ENCODE measurements at regions not wholly inside any gene's neighbourhood (a gene's known extent, or its start where the extent isn't known, plus 50 kb on each side); places are given as distances from the start of the nearest gene placed in this dataset.

DNA sequence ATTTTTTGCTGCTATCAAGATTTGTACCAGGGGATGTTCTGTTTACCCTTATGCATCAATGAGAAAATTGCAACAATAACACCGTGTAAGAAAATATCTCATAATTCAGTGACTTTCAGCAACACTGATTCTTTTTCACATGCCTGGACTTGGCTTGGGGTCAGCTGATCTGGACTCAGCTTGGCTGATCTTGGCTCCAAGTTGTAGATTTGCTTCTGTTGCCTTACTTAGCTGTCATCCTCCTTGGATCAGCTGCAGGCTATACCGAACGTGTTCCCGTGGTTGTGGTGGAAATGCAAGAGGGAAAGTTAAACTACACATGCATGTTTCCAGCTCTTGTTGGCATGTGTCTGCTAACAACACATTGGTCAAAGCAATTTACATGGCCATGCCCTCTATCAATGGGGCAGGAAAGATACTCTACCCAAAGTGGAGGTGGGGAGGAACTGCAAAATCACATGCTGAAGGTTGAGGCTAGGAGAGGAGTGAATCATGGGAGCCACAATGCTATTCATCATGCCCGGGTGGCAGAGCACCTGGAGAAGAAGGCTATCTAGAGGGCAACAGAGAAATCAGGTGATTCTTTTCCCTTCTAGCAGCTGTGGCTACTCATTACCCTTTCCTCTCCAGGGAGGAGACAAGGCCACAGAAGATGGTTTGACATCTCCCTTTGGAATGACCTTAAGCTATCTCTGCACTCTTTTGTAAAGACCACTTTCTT is 1276.3 kb upstream of the AUTS2 start:
- no peak overlapping the region for H3K4me3 ChIP-seq
- in situ Hi-C loops (cut with MboI), result no loop called here
- no peak overlapping the region for H3K9ac ChIP-seq
- no peaks in the 10 kb centered on the region for H3K9me3 ChIP-seq (ENCODE audit: low read depth)
- no peaks in the 10 kb centered on the region for H3K9me2 ChIP-seq (ENCODE audit: insufficient read depth)
- no peak for DNase-seq
- no peak overlapping the region for H3K4me2 ChIP-seq (ENCODE audit: unreplicated experiment)
- no peak overlapping the region for H2AFZ ChIP-seq
- H3K79me2 ChIP-seq (ENCODE audit: insufficient read depth), result no peaks in the 10 kb centered on the region
- 1 to 3% methylated on average over 5 of the region's 5 CpGs for WGBS, 2 experiments (ENCODE audit: low coverage in 1 of 2, low lambda C conversion rate in 2 of 2, missing lambda C conversion rate in 2 of 2)
- no peaks in the 10 kb centered on the region for H3K27me3 ChIP-seq (replicated peaks; ENCODE audit: insufficient read depth)
- TF ChIP-seq EZH2 (IDR thresholded peaks at IDR 0.05; ENCODE audit: insufficient read depth, poor library complexity, severe bottlenecking) (no peak), EZH2phosphoT487 (IDR thresholded peaks at IDR 0.05; ENCODE audit: insufficient read depth, low read depth) (no peak)
- no peaks in the 10 kb centered on the region for H3K4me1 ChIP-seq (ENCODE audit: insufficient read depth)
- no peaks in the 10 kb centered on the region for H3K36me3 ChIP-seq (ENCODE audit: low read depth)
- no peaks in the 10 kb centered on the region for H4K20me1 ChIP-seq (ENCODE audit: insufficient read depth)
- no peaks in the 10 kb centered on the region for H3F3A ChIP-seq (ENCODE audit: insufficient read depth)
- H3K27ac ChIP-seq, result no peak overlapping the region

DNA sequence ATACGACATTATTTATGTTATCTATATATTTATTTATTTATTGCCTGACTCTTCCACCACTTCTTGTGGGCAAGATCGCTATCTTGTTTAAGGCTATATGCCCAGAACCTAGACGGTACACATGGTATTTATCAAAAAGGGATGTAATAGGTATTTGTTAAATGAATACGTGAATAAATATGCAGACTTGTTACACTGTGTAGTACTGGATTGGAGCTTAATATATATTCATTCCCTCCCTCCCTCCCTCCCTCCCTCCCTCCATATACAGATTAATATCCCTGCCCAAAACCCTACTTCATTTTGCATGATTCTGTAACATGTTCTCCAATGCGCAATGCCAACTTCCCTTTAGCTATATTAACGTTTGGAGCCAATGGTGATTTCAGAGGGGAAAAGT is 1273.7 kb upstream of the AUTS2 start:
- no peak overlapping the region for H2AFZ ChIP-seq
- no peaks in the 10 kb centered on the region for H3F3A ChIP-seq (ENCODE audit: insufficient read depth)
- no peaks in the 10 kb centered on the region for H3K27me3 ChIP-seq (replicated peaks; ENCODE audit: insufficient read depth)
- no peaks in the 10 kb centered on the region for H3K36me3 ChIP-seq (ENCODE audit: low read depth)
- H3K27ac ChIP-seq, result no peak overlapping the region
- H3K4me3 ChIP-seq, result no peak overlapping the region
- no peak overlapping the region for H3K9ac ChIP-seq
- no peaks in the 10 kb centered on the region for H4K20me1 ChIP-seq (ENCODE audit: insufficient read depth)
- H3K9me2 ChIP-seq (ENCODE audit: insufficient read depth), result no peaks in the 10 kb centered on the region
- no peak for TF ChIP-seq EZH2 (IDR thresholded peaks at IDR 0.05; ENCODE audit: insufficient read depth, poor library complexity, severe bottlenecking)
- TF ChIP-seq EZH2phosphoT487 (IDR thresholded peaks at IDR 0.05; ENCODE audit: insufficient read depth, low read depth), result no peak
- no peaks in the 10 kb centered on the region for H3K9me3 ChIP-seq (ENCODE audit: low read depth)
- no peaks in the 10 kb centered on the region for H3K79me2 ChIP-seq (ENCODE audit: insufficient read depth)
- no peak overlapping the region for H3K4me2 ChIP-seq (ENCODE audit: unreplicated experiment)
- in situ Hi-C loops (cut with MboI), result no loop called here
- no peak for DNase-seq
- WGBS, 2 experiments (ENCODE audit: low coverage in 1 of 2, low lambda C conversion rate in 2 of 2, missing lambda C conversion rate in 2 of 2), result 39 to 41% methylated on average over 6 of the region's 6 CpGs
- H3K4me1 ChIP-seq (ENCODE audit: insufficient read depth), result no peaks in the 10 kb centered on the region

DNA sequence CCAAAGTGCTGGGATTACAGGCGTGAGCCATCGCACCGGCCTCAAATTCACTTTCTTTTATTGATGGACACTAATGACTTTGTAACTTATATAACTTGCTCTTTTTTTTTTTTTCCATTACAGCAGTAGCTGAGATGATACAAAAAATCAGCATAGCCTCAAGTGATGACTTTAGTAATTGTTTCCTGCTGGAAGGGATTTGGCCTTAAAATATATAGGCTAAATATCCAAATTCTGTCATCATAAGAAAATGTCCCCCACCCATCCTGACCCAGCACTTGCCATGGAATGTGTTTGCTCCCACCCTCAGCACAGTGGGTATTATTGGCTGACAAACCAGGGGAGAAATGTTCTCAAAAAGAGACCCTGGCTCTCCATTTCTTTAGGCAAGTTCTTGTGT is 1264.1 kb upstream of the AUTS2 start:
- H3K36me3 ChIP-seq (ENCODE audit: low read depth), result no peaks in the 10 kb centered on the region
- H4K20me1 ChIP-seq (ENCODE audit: insufficient read depth), result no peaks in the 10 kb centered on the region
- 43 to 74% methylated on average over 3 of the region's 3 CpGs for WGBS, 2 experiments (ENCODE audit: low coverage in 1 of 2, low lambda C conversion rate in 2 of 2, missing lambda C conversion rate in 2 of 2)
- no peak for TF ChIP-seq EZH2 (IDR thresholded peaks at IDR 0.05; ENCODE audit: insufficient read depth, poor library complexity, severe bottlenecking)
- no peak overlapping the region for H3K9ac ChIP-seq
- H2AFZ ChIP-seq, result no peak overlapping the region
- no peak overlapping the region for H3K4me2 ChIP-seq (ENCODE audit: unreplicated experiment)
- no peaks in the 10 kb centered on the region for H3F3A ChIP-seq (ENCODE audit: insufficient read depth)
- H3K27ac ChIP-seq, result no peak overlapping the region
- no peaks in the 10 kb centered on the region for H3K79me2 ChIP-seq (ENCODE audit: insufficient read depth)
- no peak for DNase-seq
- H3K4me1 ChIP-seq (ENCODE audit: insufficient read depth), result no peaks in the 10 kb centered on the region
- no peak overlapping the region for H3K4me3 ChIP-seq
- H3K9me3 ChIP-seq (ENCODE audit: low read depth), result no peaks in the 10 kb centered on the region
- in situ Hi-C loops (cut with MboI), result no loop called here
- no peaks in the 10 kb centered on the region for H3K27me3 ChIP-seq (replicated peaks; ENCODE audit: insufficient read depth)
- no peaks in the 10 kb centered on the region for H3K9me2 ChIP-seq (ENCODE audit: insufficient read depth)

DNA sequence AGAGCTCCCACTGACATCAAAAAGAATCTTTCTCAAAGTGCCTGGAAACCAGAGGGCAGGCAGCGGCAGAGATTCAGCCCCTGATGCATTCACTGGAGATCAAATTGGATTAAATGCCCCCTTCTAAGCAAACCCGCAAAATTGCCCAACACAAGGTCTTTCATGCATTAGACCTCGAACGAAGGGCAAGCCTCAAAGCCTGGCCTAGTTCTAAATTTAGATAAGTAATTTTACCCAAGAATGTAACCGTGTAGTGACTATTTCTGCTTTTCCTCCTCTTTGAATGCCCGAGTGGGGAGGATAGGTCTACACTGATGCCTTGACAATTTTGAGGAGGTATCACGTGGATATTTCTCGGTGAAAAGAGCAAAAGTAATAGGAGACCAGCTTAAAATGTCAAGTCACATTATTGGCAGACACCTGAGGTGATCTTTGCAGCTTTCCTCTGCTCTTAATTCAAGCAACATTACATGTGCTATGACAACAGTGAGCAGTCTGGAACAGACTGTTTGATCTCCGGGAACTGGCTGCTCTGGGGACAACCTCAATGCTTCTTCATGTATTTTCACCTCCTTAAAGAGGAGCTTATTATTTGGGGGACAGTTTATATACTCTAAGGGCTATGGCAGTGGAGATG is 1263.5 kb upstream of the AUTS2 start:
- no peaks in the 10 kb centered on the region for H3F3A ChIP-seq (ENCODE audit: insufficient read depth)

More for the DNA sequence above, 1263.5 kb upstream of the AUTS2 start:
- no peak overlapping the region for H3K9ac ChIP-seq
- WGBS, 2 experiments (ENCODE audit: low coverage in 1 of 2, low lambda C conversion rate in 2 of 2, missing lambda C conversion rate in 2 of 2), result 1 to 4% methylated on average over 9 of the region's 9 CpGs
- H3K4me1 ChIP-seq (ENCODE audit: insufficient read depth), result no peaks in the 10 kb centered on the region
- no peak for DNase-seq
- no peak overlapping the region for H3K27ac ChIP-seq
- H3K9me3 ChIP-seq (ENCODE audit: low read depth), result no peaks in the 10 kb centered on the region
- H3K36me3 ChIP-seq (ENCODE audit: low read depth), result no peaks in the 10 kb centered on the region
- H3K27me3 ChIP-seq (replicated peaks; ENCODE audit: insufficient read depth), result no peaks in the 10 kb centered on the region
- H3K4me3 ChIP-seq, result no peak overlapping the region
- H3K9me2 ChIP-seq (ENCODE audit: insufficient read depth), result no peaks in the 10 kb centered on the region
- TF ChIP-seq EZH2phosphoT487 (IDR thresholded peaks at IDR 0.05; ENCODE audit: insufficient read depth, low read depth), result no peak
- no peaks in the 10 kb centered on the region for H3K79me2 ChIP-seq (ENCODE audit: insufficient read depth)
- no peak overlapping the region for H2AFZ ChIP-seq
- H3K4me2 ChIP-seq (ENCODE audit: unreplicated experiment), result no peak overlapping the region
- no peaks in the 10 kb centered on the region for H4K20me1 ChIP-seq (ENCODE audit: insufficient read depth)
- in situ Hi-C loops (cut with MboI), result no loop called here

All from GM23248 (cell line).